Effector memory CD8-positive, alpha-beta T cell (primary cell): ENCODE measurements at regions not wholly inside any gene's neighbourhood (a gene's known extent, or its start where the extent isn't known, plus 50 kb on each side); places are given as distances from the start of the nearest gene placed in this dataset.

Experiments used
- ATAC-seq: fragments of 150-1000 bp; cut with Tn5 transposase; replicated peaks from 2 replicates; pipeline ENCODE4 v1.10.0; 2021; ENCODE audit warnings: mild to moderate bottlenecking, moderate library complexity
- DNase-seq, 3 experiments: peaks; one replicate each; pipeline ENCODE4 v3.0.0; 2021
- H3K27ac Mint-ChIP-seq, 2 donors: one replicate each; pipeline ENCODE4 v1.8.0; 2022; ENCODE audit warnings: mild to moderate bottlenecking in 2 of 2, mixed read lengths in 2 of 2, moderate library complexity in 2 of 2
- H3K27me3 Mint-ChIP-seq, 2 donors: one replicate each; pipeline ENCODE4 v1.8.0; 2022; ENCODE audit warnings: mixed read lengths in 2 of 2
- H3K36me3 Mint-ChIP-seq: one replicate; pipeline ENCODE4 v1.8.0; 2022; ENCODE audit warnings: mild to moderate bottlenecking, moderate library complexity, mixed read lengths; ENCODE audit not compliant: insufficient read depth
- H3K4me1 Mint-ChIP-seq, 2 donors: one replicate each; pipeline ENCODE4 v1.8.0; 2022; ENCODE audit warnings: low read depth in 2 of 2, mixed read lengths in 2 of 2
- H3K4me3 Mint-ChIP-seq, 2 donors: one replicate each; pipeline ENCODE4 v1.8.0; 2022; ENCODE audit warnings: mild to moderate bottlenecking in 2 of 2, mixed read lengths in 2 of 2, moderate library complexity in 2 of 2
- H3K9me3 Mint-ChIP-seq, 2 donors: one replicate each; pipeline ENCODE4 v1.8.0; 2022; ENCODE audit warnings: mixed read lengths in 2 of 2

DNA sequence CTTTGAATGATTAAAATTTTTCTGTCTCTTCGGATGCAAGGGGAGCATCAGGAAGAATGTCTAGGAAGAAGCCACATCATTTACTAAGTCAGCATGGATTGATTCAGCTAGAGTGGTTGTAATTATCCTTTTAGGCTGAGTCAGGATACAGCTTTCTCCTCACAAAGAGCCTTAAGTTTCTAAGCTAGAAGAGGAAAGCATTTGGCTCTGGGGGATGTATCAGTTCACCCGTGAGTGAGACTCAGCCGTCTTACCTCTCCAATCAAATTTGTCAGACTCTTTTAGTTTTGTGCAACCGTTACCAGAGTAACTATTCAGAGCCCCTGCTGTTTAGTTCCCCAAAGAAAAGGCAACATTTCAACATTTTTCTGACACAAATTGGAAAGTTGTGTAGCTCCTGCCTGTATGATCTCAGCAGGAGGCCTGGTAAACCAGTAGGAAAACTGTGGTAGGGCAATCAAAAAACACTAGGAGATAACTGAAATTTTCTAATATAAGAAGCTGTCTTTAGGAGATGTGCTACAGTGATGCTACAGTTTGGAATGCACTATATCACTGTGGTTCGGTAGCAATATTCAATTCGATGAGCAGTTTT lies 432.4 kb upstream of the LUZP2 start:
- Mint-ChIP-seq H3K9me3 (peaks cover 0 to 1% of the 10 kb centered on the region in 2 donors), H3K27ac (no peak overlapping the region), H3K27me3 (no peaks in the 10 kb centered on the region), H3K36me3 (no peaks in the 10 kb centered on the region), H3K4me3 (no peak overlapping the region), H3K4me1 (no peaks in the 10 kb centered on the region)
- ATAC-seq: no peak
- DNase-seq: no peak

DNA sequence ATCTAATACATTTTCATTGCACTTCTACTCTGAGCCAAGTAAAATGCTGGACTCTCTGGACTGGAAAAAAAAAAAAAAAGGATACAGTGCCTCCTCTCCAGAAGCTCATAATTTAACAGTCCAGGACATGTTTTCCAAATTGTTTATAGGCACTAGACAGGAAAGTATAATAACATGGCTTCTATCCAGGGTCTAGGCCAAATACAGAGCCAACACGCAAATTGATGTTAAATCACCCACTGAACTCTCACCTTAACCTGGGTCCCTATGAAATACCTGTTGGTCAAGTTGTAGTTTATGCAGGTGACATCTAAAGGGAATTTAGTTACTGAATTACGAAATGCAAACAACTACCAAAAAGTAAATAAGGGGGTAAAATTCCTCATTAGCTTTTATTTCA lies 428.7 kb upstream of the LUZP2 start:
- H3K4me1 Mint-ChIP-seq: no peaks in the 10 kb centered on the region
- no peak overlapping the region for H3K4me3 Mint-ChIP-seq
- no peaks in the 10 kb centered on the region for H3K36me3 Mint-ChIP-seq
- ATAC-seq: no peak
- H3K27me3 Mint-ChIP-seq: no peaks in the 10 kb centered on the region
- no peak for DNase-seq
- H3K27ac Mint-ChIP-seq: no peak overlapping the region
- peaks cover 0 to 4% of the 10 kb centered on the region in 2 donors for H3K9me3 Mint-ChIP-seq

DNA sequence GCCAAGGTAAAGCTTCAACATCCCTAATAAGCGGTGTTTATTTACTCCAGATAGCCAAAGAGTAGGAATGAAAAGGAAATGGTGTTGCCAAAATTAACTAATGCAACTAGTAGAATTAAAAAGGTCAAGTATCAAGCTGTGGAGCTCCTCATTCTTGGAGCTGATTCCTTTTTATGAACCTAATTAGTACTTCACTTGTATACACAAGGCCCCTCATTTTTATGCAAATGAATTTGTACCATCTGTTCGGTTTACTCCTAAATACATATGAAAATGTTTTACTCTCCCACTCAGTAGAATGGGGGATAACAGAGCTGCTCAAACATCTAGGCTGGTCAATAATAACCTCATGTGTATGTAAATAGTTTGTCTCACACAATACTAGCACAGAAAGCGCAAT lies 426.4 kb upstream of the LUZP2 start:
- H3K4me1 Mint-ChIP-seq: no peaks in the 10 kb centered on the region
- H3K9me3 Mint-ChIP-seq: peaks cover 0 to 4% of the 10 kb centered on the region in 2 donors
- no peak overlapping the region for H3K27ac Mint-ChIP-seq
- H3K36me3 Mint-ChIP-seq: no peaks in the 10 kb centered on the region
- H3K4me3 Mint-ChIP-seq: no peak overlapping the region
- ATAC-seq (no peak), DNase-seq (no peak)
- H3K27me3 Mint-ChIP-seq: no peaks in the 10 kb centered on the region

DNA sequence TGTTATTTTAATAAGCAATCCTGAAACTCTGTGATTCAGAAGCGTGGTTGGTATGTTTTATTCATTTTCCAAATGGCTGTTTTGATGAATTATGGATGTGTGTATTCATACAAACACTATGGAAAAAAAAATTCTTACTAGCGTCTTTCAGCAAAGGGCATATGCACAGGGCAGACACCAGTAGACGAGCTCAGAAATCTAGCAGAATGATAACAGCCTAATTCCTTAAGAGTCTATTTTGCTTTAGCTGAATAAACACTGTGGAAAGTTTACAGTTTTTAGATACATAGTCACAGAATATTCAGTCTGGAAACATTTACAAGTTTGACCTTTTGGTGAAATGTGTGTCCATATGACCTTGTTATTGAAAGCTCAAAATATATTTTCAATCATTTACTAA lies 418.8 kb upstream of the LUZP2 start:
- Mint-ChIP-seq H3K4me3 (no peak overlapping the region), H3K27ac (no peak overlapping the region), H3K4me1 (no peaks in the 10 kb centered on the region), H3K9me3 (peaks cover 0 to 5% of the 10 kb centered on the region in 2 donors), H3K36me3 (no peaks in the 10 kb centered on the region), H3K27me3 (no peaks in the 10 kb centered on the region)
- ATAC-seq (no peak), DNase-seq (no peak)

DNA sequence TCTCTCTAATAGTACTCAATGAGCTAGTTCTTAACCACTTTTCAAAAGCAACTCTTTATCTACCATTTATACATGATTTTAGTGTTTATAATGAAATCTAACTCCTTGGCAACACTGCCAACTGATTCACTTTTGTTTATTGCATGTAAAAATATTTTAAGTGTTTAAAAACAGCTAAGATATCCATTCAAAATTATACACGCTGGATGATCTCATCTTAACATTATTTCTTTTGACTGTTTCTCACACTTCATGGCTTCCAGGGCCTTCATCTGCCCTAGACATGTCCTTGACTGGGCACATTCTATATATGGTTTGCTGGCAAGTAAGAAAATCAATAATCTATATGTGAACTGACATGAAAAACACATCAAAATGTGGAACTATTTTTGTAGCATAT lies 414.6 kb upstream of the LUZP2 start:
- Mint-ChIP-seq H3K9me3 (peaks cover 3 to 11% of the 10 kb centered on the region in 2 donors), H3K4me1 (no peaks in the 10 kb centered on the region), H3K27me3 (no peaks in the 10 kb centered on the region), H3K4me3 (no peak overlapping the region), H3K27ac (no peak overlapping the region), H3K36me3 (no peaks in the 10 kb centered on the region)
- no peak for DNase-seq
- ATAC-seq: no peak

DNA sequence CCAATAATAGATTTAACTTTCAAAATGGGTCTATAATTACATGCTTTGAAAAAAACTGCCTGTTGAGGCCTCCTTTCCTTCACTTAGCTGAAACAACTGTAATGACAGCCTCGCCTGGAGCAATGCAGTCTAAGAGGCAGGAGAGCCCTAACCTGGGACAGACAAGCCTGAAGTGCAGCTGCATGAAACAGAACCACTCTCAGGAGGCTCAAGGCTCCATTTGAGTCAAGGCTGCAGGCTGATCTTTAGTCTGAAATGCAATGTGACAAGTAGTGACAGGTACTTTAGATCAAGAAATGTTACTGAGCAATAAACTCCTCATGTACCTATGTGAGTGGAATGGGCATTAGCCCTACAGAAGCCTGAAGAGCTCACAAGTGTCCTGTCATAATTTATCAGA lies 414.0 kb upstream of the LUZP2 start:
- Mint-ChIP-seq H3K36me3 (no peaks in the 10 kb centered on the region), H3K27ac (no peak overlapping the region), H3K4me3 (no peak overlapping the region), H3K9me3 (peaks cover 7 to 9% of the 10 kb centered on the region in 2 donors), H3K4me1 (no peaks in the 10 kb centered on the region), H3K27me3 (no peaks in the 10 kb centered on the region)
- DNase-seq: no peak
- no peak for ATAC-seq

DNA sequence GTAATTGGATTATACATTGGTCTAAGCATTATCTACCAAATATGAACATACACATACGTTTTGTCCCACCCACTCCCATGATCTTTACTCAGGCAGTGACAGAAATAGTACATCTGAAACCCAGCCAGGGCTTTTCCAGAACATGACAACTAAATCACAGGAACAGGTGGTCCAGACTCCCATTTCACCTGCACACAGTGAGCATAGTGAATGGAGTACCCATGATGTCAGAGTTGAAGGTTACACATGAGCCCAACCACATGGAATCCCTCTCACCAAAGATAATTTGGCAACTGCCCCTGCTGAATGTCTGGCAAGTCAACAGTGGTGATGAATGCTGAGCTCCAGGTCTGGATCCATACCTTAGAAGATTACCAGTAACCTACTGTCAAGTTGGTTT lies 411.9 kb upstream of the LUZP2 start:
- no peak for DNase-seq
- H3K27me3 Mint-ChIP-seq: no peaks in the 10 kb centered on the region
- no peak overlapping the region for H3K4me3 Mint-ChIP-seq

DNA sequence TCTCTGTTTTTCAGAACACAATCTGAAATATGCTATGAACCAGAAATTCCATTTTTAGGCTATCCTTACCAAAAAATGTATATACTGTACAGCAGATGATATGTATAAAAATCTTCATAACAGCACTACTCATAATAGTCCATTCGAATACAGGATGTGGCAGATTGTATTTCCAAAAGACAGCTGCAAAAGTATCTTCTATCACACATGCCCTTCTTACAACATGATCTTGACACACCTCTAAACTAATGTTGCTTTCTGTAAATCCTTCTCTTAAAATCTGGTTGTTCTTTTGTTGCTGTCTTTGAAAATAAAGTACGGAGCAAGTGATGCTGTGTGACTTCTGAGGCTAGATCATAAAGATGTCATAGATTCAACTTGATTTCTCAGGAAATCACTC lies 409.9 kb upstream of the LUZP2 start:
- no peaks in the 10 kb centered on the region for H3K36me3 Mint-ChIP-seq
- H3K27ac Mint-ChIP-seq: no peak overlapping the region
- H3K9me3 Mint-ChIP-seq: peaks cover 7 to 10% of the 10 kb centered on the region in 2 donors
- no peak for DNase-seq
- no peaks in the 10 kb centered on the region for H3K27me3 Mint-ChIP-seq
- no peak overlapping the region for H3K4me3 Mint-ChIP-seq
- no peak for ATAC-seq
- H3K4me1 Mint-ChIP-seq: no peaks in the 10 kb centered on the region

More for the DNA sequence above, 411.9 kb upstream of the LUZP2 start:
- no peak overlapping the region for H3K27ac Mint-ChIP-seq
- ATAC-seq: no peak
- H3K9me3 Mint-ChIP-seq: peaks cover 7 to 9% of the 10 kb centered on the region in 2 donors
- H3K36me3 Mint-ChIP-seq: no peaks in the 10 kb centered on the region
- no peaks in the 10 kb centered on the region for H3K4me1 Mint-ChIP-seq

DNA sequence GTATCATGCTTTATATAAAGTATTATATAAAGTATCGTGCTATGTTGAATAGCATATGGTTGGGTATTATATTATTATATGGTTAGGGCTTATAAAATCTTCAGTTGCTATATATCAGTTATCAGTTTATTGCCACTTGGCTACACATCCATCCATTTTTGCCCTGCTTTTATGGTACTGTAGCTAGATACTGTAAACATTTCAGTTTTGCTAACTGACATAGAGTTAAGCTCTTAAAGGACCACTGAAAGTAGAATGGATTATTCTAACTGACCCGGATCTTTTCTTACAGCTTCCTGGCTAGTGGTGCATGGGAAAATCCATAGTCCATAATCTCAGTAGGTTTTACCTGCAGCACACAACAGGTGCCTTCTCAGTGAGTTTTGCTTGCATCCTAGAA lies 405.3 kb upstream of the LUZP2 start:
- DNase-seq: no peak
- Mint-ChIP-seq H3K27me3 (no peaks in the 10 kb centered on the region), H3K9me3 (peaks cover 7 to 11% of the 10 kb centered on the region in 2 donors), H3K27ac (no peak overlapping the region), H3K4me1 (no peaks in the 10 kb centered on the region), H3K36me3 (no peaks in the 10 kb centered on the region), H3K4me3 (no peak overlapping the region)
- ATAC-seq: no peak

DNA sequence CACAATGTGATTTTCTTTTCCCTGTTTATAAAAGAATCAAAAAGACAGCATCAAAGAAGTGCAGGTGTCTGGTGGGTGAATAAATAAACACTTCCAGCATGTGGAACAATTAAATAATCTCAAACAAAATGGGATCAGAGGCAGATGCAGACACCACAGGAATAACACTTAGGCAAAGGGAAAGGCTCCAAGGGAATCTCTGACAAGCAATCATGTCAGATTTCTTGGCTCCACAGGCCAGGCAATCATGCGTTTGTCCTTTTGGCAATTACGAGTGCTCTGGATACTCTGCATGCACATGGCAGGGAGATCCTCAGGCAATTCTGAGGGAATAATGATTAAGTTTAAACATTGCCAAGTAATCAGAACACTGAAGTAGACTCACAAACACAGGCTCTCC lies 403.5 kb upstream of the LUZP2 start:
- no peak for DNase-seq
- no peaks in the 10 kb centered on the region for H3K36me3 Mint-ChIP-seq
- H3K9me3 Mint-ChIP-seq: peaks cover 0 to 12% of the 10 kb centered on the region in 2 donors
- ATAC-seq: no peak
- no peak overlapping the region for H3K27ac Mint-ChIP-seq
- H3K4me3 Mint-ChIP-seq: no peak overlapping the region
- no peaks in the 10 kb centered on the region for H3K27me3 Mint-ChIP-seq
- no peaks in the 10 kb centered on the region for H3K4me1 Mint-ChIP-seq

DNA sequence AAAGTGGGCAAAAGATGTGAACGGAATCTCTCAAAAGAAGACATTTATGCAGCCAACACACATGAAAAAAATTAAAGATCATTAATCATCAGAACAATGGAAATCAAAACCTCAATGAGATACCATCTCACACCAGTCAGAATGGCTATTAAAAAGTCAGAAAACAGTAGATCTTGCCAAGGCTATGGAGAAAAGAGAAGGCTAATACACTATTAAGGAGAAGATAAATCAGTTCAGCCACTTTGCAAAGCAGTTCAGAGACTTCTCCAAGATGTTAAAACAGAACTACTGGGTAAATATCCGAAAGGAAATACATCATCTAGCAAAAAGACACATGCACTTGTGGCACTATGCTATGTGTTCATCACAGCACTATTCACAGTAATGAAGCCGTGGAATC lies 388.2 kb upstream of the LUZP2 start:
- ATAC-seq: no peak
- no peak overlapping the region for H3K4me3 Mint-ChIP-seq
- no peaks in the 10 kb centered on the region for H3K36me3 Mint-ChIP-seq
- H3K4me1 Mint-ChIP-seq: no peaks in the 10 kb centered on the region
- H3K9me3 Mint-ChIP-seq: peaks cover 8 to 9% of the 10 kb centered on the region in 2 donors
- no peak for DNase-seq
- H3K27me3 Mint-ChIP-seq: no peaks in the 10 kb centered on the region
- no peak overlapping the region for H3K27ac Mint-ChIP-seq

DNA sequence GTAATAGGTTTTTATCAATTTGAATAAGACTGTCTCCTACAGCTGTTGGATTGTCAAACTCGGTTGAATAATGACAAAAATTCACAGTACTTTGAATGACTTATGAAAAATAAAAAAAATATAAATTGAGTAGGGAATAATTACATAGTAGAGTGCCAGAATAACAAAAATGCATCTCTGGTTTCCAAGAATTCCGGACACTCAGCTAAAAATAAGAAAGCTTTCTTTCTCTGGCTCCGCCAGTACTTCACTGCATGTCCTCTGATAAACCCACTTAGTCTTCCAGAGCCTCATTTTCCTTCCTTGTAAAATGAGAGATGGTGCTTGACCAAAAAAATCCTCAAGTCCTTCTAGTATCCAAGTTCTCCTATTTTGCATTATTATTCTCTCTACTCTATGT lies 374.6 kb upstream of the LUZP2 start:
- DNase-seq: no peak
- Mint-ChIP-seq H3K36me3 (no peaks in the 10 kb centered on the region), H3K4me3 (no peak overlapping the region), H3K9me3 (peaks cover 0 to 7% of the 10 kb centered on the region in 2 donors), H3K27me3 (no peaks in the 10 kb centered on the region), H3K4me1 (no peaks in the 10 kb centered on the region), H3K27ac (no peak overlapping the region)
- no peak for ATAC-seq

DNA sequence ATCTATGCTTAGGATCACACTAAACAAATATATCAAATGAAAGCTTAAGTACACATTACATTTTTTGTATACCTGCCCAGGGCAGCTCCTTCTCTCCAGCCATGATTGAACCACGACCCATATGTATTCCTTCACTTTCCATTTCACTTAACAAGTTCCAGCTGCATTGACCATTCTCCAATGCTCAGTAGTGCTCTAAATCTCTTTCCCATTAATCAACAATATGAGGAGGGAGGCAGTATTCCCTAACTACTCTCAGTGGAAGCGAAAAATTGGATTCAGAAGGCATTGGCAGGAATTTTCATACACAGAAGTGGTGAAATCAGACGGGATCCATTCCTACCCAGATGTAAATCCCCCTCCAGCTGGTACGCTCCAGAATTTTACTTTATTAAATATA lies 372.0 kb upstream of the LUZP2 start:
- no peak overlapping the region for H3K4me3 Mint-ChIP-seq
- H3K27me3 Mint-ChIP-seq: no peaks in the 10 kb centered on the region
- peaks cover 0 to 7% of the 10 kb centered on the region in 2 donors for H3K9me3 Mint-ChIP-seq
- DNase-seq (no peak), ATAC-seq (no peak)
- H3K4me1 Mint-ChIP-seq: no peaks in the 10 kb centered on the region
- H3K27ac Mint-ChIP-seq: no peak overlapping the region
- no peaks in the 10 kb centered on the region for H3K36me3 Mint-ChIP-seq

DNA sequence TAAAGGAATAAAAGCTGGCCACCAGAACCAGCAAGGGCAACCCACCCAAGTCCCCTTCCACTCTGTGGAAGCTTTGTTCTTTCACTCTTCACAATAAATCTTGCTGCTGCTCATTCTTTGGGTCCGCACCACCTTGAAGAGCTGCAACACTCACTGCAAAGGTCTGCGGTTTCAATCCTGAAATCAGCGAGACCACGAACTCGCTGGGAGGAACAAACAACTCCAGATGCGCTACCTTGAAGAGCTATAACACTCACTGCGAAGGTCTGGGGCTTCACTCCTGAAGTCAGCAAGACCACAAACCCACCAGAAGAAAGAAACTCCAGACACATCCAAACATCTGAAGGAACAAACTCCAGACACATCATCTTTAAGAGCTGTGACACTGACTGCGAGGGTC lies 365.2 kb upstream of the LUZP2 start:
- ATAC-seq: no peak
- H3K4me1 Mint-ChIP-seq: no peaks in the 10 kb centered on the region
- H3K27ac Mint-ChIP-seq: no peak overlapping the region
- no peaks in the 10 kb centered on the region for H3K27me3 Mint-ChIP-seq
- H3K9me3 Mint-ChIP-seq: peaks cover 0 to 3% of the 10 kb centered on the region in 2 donors
- no peak overlapping the region for H3K4me3 Mint-ChIP-seq
- no peak for DNase-seq
- no peaks in the 10 kb centered on the region for H3K36me3 Mint-ChIP-seq

DNA sequence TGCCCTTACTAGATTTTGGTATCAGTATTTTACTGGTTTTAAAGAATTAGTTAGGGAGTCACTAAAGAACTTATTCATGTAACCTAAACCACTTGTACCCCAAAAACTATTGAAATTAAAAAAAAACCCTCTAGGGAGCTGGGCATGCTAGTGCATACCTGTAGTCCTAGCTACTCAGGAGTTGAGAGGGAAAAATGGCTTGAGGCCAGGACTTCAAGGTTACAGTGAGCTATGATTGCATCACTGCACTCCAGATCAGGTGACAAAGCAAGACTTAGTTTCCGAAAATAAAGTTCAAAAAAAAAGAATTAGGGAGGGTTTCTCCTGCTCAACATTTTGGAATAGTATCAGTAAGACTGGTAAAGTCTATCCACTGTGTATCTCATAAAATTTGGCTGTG lies 364.4 kb upstream of the LUZP2 start:
- no peaks in the 10 kb centered on the region for H3K36me3 Mint-ChIP-seq
- H3K4me3 Mint-ChIP-seq: no peak overlapping the region
- H3K27ac Mint-ChIP-seq: no peak overlapping the region
- DNase-seq (no peak), ATAC-seq (no peak)
- H3K4me1 Mint-ChIP-seq: no peaks in the 10 kb centered on the region
- peaks cover 0 to 3% of the 10 kb centered on the region in 2 donors for H3K9me3 Mint-ChIP-seq
- H3K27me3 Mint-ChIP-seq: no peaks in the 10 kb centered on the region
